GM18909 (cell line): ENCODE measurements at regions not wholly inside any gene's neighbourhood (a gene's known extent, or its start where the extent isn't known, plus 50 kb on each side); places are given as distances from the start of the nearest gene placed in this dataset.
A peak's percentile ranks its signal among the peaks of the same experiment; 100 is the strongest.

Source experiments
- ATAC-seq: cut with Tn5 transposase; IDR thresholded peaks from one replicate; pipeline ENCODE4 v1.9.1; 2021; ENCODE audit warnings: mild to moderate bottlenecking; ENCODE audit not compliant: unreplicated experiment, poor library complexity

- peak; percentile 41 for ATAC-seq
These were observed 72.6 kb upstream of the SLC4A4 start for GRCh38 chr4:71266090-71266794.

GRCh38 chr4:71267244-71267643, 71.6 kb upstream of the SLC4A4 start:
- no peak for ATAC-seq

- no peak for ATAC-seq
These were observed 70.7 kb upstream of the SLC4A4 start for GRCh38 chr4:71268166-71268565.

GRCh38 chr4:71269233-71269632, 69.6 kb upstream of the SLC4A4 start:
- no peak for ATAC-seq

- peak; percentile 51 for ATAC-seq
These were observed 67.9 kb upstream of the SLC4A4 start for GRCh38 chr4:71270901-71271300.

- ATAC-seq = no peak
These were observed 65.8 kb upstream of the SLC4A4 start for GRCh38 chr4:71272976-71273375.

GRCh38 chr4:71275004-71275403, 63.8 kb upstream of the SLC4A4 start:
- ATAC-seq = no peak

GRCh38 chr4:71275570-71275969, 63.2 kb upstream of the SLC4A4 start:
- peak; percentile 59 for ATAC-seq

- no peak for ATAC-seq
These were observed 61.5 kb upstream of the SLC4A4 start for GRCh38 chr4:71277353-71277752.

GRCh38 chr4:71283642-71284257, 55.1 kb upstream of the SLC4A4 start:
- no peak for ATAC-seq

GRCh38 chr4:71287305-71287704, 51.5 kb upstream of the SLC4A4 start:
- ATAC-seq = no peak

- ATAC-seq = no peak
These were observed 49.9 kb upstream of the SLC4A4 start for GRCh38 chr4:71288875-71289274.
